Right atrium auricular region (tissue), 2 donors: ENCODE measurements at regions not wholly inside any gene's neighbourhood (a gene's known extent, or its start where the extent isn't known, plus 50 kb on each side); places are given as distances from the start of the nearest gene placed in this dataset.
A peak's percentile ranks its signal among the peaks of the same experiment; 100 is the strongest.

ENCODE experiments used
- DNase-seq: peaks from one replicate; pipeline ENCODE4 v3.0.0-alpha.2; 2019; ENCODE audit warnings: low spot score
- H3K27ac ChIP-seq, 2 donors: fragments of 200-600 bp; sonication (generic); 1 replicate in 1 of 2; 2 replicates in 1 of 2; pipeline ENCODE4 v1.5.1; 2016 to 2019
- H3K27me3 ChIP-seq, 2 donors: fragments of 200-600 bp; sonication (generic); one replicate each; pipeline versions ENCODE4 v1.5.1 to v1.6.0; 2017 to 2019
- H3K36me3 ChIP-seq: fragments of 200-600 bp; sonication (generic); one replicate; pipeline ENCODE4 v1.5.1; 2016
- H3K4me1 ChIP-seq, 2 donors: fragments of 200-600 bp; sonication (generic); one replicate each; pipeline versions ENCODE4 v1.5.1 to v1.6.0; 2017 to 2019
- H3K4me3 ChIP-seq, 2 donors: fragments of 200-600 bp; sonication (generic); 1 replicate in 1 of 2; 2 replicates in 1 of 2; pipeline ENCODE4 v1.5.1; 2017 to 2019; ENCODE audit warnings: mild to moderate bottlenecking in 1 of 2, moderate library complexity in 1 of 2
- H3K9me3 ChIP-seq, 2 donors: fragments of 200-600 bp; sonication (generic); one replicate each; pipeline ENCODE4 v1.5.1; 2019
- TF ChIP-seq, protein P1 (sequence below), 2 donors: fragments of 200-600 bp; sonication (generic); IDR thresholded peaks; one replicate each; pipeline ENCODE4 v1.5.1; 2019; ENCODE audit warnings: antibody characterized with exemption in 2 of 2

DNA sequence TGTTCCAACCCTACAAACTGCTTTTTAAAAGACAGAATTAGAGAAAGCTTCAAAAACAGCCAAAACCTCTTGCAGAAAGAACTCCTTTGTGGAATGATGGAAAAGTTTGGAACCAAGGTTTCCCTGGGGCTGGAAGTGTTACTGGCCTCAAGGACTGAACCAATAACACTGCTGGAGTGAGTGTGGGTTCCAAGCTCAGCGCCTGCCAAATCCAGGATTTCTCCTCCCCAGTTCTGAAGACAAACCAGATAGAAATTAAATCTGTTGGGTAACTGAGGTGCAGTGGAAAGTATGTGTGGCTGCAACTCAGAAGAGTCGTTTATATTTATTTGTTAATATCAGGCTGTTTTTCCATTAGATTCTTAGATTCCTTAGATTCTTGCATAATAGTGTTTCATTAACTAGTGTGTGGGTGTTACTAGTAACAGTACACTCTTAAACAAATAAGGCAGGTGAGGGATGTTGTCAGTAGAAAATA lies 66.5 kb upstream of the FNDC3B start:
- peak; percentile 71 for DNase-seq
- H3K9me3 ChIP-seq: no peaks in the 10 kb centered on the region
- no peak overlapping the region for H3K4me3 ChIP-seq
- no peaks in the 10 kb centered on the region for H3K27me3 ChIP-seq
- TF ChIP-seq, protein P1, sequence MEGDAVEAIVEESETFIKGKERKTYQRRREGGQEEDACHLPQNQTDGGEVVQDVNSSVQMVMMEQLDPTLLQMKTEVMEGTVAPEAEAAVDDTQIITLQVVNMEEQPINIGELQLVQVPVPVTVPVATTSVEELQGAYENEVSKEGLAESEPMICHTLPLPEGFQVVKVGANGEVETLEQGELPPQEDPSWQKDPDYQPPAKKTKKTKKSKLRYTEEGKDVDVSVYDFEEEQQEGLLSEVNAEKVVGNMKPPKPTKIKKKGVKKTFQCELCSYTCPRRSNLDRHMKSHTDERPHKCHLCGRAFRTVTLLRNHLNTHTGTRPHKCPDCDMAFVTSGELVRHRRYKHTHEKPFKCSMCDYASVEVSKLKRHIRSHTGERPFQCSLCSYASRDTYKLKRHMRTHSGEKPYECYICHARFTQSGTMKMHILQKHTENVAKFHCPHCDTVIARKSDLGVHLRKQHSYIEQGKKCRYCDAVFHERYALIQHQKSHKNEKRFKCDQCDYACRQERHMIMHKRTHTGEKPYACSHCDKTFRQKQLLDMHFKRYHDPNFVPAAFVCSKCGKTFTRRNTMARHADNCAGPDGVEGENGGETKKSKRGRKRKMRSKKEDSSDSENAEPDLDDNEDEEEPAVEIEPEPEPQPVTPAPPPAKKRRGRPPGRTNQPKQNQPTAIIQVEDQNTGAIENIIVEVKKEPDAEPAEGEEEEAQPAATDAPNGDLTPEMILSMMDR (IDR thresholded peaks at IDR 0.05): no peak
- peaks cover 0 to 24% of the 10 kb centered on the region in 2 donors for H3K4me1 ChIP-seq
- no peak overlapping the region for H3K27ac ChIP-seq
- no peaks in the 10 kb centered on the region for H3K36me3 ChIP-seq

DNA sequence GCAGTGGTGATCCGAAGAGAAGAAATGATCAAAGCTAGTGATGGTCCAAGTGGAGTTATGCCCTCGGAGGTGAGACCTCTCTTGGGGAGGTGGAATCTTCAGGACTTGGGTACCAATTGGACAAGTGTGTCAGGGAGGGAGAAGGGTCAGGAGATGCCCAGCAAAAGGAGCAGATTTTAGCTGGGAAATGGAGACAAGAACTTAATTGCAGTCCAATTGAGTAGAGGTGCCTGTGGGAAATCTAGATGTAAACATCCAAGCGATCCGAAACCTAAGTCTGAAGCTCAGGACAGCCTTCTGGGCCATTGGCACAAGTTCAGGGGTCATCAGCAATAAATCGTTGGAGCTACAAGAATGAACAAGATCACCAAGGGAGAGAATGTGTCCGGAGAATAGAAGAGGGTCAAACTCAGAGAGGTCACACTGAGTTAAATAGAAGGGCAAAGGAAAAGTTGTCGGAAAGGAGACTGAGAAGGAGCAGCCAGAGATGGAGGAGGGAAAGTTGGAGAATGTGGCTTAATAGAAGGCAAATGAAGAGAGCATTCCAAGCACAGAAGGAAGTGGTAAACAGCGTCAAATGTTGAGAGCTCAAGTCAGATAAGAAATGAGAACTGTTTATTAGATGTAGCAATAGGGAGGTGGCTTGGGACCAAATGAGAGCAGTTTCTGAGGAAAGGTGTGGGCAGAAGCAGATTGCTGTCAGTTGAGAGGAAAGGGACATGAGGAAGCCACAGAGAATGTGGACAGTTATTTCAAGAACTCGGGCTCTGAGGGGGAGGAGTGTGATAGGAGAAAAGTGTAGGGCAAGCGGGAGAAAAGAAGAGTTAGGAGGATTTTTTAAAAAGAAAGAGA lies 64.2 kb upstream of the FNDC3B start:
- no peak for DNase-seq
- Histone ChIP-seq H3K36me3 (no peaks in the 10 kb centered on the region), H3K4me1 (peaks cover 0 to 24% of the 10 kb centered on the region in 2 donors), H3K9me3 (no peaks in the 10 kb centered on the region), H3K27ac (peak overlapping the region; percentile 24 to 67), H3K27me3 (no peaks in the 10 kb centered on the region), H3K4me3 (no peak overlapping the region)
- TF ChIP-seq, protein P1 (IDR thresholded peaks at IDR 0.05): no peak

DNA sequence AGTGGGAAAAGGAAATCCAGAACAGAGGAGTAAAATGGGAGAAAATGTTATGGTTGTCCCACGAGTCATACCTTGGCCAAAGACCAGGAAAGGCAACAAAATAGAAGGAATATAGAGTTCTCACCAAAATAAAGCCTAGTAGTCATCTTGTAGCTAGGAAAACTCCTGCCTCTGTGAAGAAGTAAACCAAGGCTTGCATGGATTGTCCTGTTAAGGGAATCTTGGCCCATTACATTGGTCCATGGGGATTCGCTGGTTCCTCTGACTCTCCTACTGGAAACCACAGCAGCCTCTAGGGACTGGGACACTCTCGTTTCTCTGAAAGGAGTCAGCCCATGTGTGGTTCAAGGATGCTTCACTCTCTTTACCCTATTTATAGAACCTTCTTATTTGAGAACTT lies 62.9 kb upstream of the FNDC3B start:
- peak overlapping the region in 1 of 2 donors; percentile 24 for H3K27ac ChIP-seq
- H3K9me3 ChIP-seq: no peaks in the 10 kb centered on the region
- no peaks in the 10 kb centered on the region for H3K36me3 ChIP-seq
- H3K27me3 ChIP-seq: no peaks in the 10 kb centered on the region
- H3K4me3 ChIP-seq: no peak overlapping the region
- peaks cover 0 to 24% of the 10 kb centered on the region in 2 donors for H3K4me1 ChIP-seq
- TF ChIP-seq, protein P1 (IDR thresholded peaks at IDR 0.05): no peak
- DNase-seq: no peak

DNA sequence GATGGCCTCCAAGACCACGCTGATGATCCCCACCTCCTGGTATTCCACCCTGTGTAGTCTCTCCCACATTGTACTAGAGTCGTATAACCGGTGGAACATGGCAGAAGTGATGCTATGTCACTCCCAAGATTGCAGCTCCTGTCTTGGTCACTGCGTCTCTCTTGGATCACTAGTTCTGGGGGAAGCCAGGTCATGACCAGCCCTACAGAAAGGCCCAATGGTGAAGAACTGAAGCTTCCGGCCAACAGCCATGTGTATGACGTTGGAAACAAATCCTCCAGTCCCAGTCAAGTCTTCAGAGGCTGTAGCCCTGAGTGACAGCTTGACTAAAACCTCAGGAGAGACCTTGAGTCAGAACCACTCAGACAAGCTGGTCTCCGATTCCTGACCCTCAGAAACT lies 61.9 kb upstream of the FNDC3B start:
- H3K4me1 ChIP-seq: peaks cover 0 to 24% of the 10 kb centered on the region in 2 donors
- no peaks in the 10 kb centered on the region for H3K36me3 ChIP-seq
- H3K4me3 ChIP-seq: no peak overlapping the region
- no peaks in the 10 kb centered on the region for H3K9me3 ChIP-seq
- TF ChIP-seq, protein P1 (IDR thresholded peaks at IDR 0.05): no peak
- no peaks in the 10 kb centered on the region for H3K27me3 ChIP-seq
- no peak overlapping the region for H3K27ac ChIP-seq
- no peak for DNase-seq

DNA sequence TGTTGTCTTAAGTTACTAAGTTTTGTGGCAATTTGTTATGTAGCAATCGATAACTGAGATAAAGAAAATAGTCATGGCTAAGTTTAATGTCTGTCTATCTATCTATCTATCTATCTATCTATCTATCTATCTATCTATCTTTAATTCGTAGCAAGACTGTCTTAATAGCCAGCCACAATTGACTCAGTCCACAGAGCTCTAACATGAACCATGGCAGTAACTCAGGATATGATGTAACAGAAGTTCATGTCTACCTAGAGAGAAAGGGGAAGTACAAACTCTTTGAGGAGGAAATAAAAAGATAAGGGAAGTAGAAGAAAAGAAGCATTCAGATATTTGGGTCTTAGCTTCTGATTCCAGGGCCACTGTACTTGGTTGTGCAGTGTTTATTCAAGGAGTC lies 61.5 kb upstream of the FNDC3B start:
- TF ChIP-seq, protein P1 (IDR thresholded peaks at IDR 0.05): no peak
- Histone ChIP-seq H3K4me3 (no peak overlapping the region), H3K4me1 (peaks cover 0 to 24% of the 10 kb centered on the region in 2 donors), H3K27me3 (no peaks in the 10 kb centered on the region), H3K36me3 (no peaks in the 10 kb centered on the region), H3K9me3 (no peaks in the 10 kb centered on the region), H3K27ac (no peak overlapping the region)
- no peak for DNase-seq
